ENCODE measurements at regions not wholly inside any gene's neighbourhood (a gene's known extent, or its start where the extent isn't known, plus 50 kb on each side); places are given as distances from the start of the nearest gene placed in this dataset.

GRCh38 chr10:83753490-83753889 lies 385.8 kb upstream of the GHITM start:
- TF ChIP-seq CTCF (IDR thresholded peaks at IDR 0.05 in 2 of 3, conservative IDR thresholded peaks at IDR 0.05 in 1 of 3; ENCODE audit: borderline replicate concordance in 1 of 3, insufficient read depth in 1 of 3, low read depth in 2 of 3, low read length in 2 of 3), result no peak
- no peak for TF ChIP-seq POLR2A (IDR thresholded peaks at IDR 0.05; ENCODE audit: borderline replicate concordance, extremely low read depth, insufficient read depth, insufficient read length)
- TF ChIP-seq RAD21 (IDR thresholded peaks at IDR 0.05; ENCODE audit: low read depth), result no peak
- no peak for TF ChIP-seq SRF (IDR thresholded peaks at IDR 0.05; ENCODE audit: low read depth)
- TF ChIP-seq ELF1 (IDR thresholded peaks at IDR 0.05; ENCODE audit: borderline replicate concordance, low read depth), result no peak
- no peak for TF ChIP-seq MAX (IDR thresholded peaks at IDR 0.05)
- TF ChIP-seq EZH2 (IDR thresholded peaks at IDR 0.05), result no peak

Data from HCT116 (cell line).